GM19023 (cell line): ENCODE measurements at regions not wholly inside any gene's neighbourhood (a gene's known extent, or its start where the extent isn't known, plus 50 kb on each side); places are given as distances from the start of the nearest gene placed in this dataset.
"Not testable (repeated sequence)": the region's sequence is repeated elsewhere in the genome, so short reads cannot be mapped to it uniquely, and the experiment has no call there.

Source experiments
- ATAC-seq: cut with Tn5 transposase; IDR thresholded peaks from one replicate; pipeline ENCODE4 v1.9.1; 2021; ENCODE audit warnings: mild to moderate bottlenecking, moderate library complexity; ENCODE audit not compliant: unreplicated experiment

DNA sequence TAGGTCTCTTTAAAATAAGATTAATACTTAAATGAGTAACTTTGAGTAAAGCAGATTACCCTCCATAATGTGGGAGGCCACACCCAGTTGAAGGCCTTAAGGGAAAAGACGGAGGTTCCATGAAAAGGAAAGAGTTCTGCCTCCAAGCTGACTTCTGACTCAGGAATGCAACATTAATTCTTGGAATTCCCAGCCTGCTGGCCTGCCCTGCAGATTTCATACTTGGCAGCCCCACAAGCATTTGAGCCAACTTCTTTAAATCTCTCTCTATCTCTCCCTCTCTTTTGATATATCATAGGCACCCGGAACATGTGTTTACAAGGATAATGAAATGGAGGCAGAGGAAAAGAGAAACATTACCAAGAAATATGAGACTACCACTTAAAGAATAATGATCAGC is 902.3 kb upstream of the MIR17HG start:
- no peak for ATAC-seq

DNA sequence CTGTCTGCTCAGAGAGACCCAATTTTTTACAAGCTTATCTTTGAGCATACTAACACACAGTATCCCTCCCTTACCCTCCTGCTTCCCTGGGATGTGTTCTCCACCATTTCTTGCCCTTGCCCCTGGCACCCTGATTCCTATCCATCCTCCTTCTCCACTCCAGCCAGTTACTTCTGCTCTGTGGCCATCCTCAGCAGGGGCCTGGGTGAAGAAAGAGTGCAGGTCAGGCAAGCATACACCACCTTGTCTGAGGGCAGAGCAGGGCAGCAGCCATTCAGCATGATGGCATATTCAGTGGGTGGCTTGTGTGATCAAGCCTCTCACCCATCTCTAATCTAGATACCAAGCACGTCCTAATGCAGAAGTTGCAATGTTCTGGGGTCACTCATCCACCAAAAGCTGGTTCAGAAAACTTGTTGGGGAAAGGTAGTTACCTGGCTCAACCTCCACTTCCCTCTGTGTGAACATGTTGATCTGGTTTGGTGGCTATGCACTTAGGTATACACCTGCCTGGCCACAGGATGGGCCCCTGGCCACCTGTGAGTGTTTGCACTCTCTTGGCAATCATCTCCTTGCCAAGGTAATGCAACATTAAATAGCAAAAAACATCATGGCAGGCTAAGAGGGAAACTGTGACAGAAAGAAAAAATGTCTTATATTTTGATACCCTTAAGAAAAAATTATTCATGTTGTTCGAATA is 900.3 kb upstream of the MIR17HG start:
- ATAC-seq = no peak

DNA sequence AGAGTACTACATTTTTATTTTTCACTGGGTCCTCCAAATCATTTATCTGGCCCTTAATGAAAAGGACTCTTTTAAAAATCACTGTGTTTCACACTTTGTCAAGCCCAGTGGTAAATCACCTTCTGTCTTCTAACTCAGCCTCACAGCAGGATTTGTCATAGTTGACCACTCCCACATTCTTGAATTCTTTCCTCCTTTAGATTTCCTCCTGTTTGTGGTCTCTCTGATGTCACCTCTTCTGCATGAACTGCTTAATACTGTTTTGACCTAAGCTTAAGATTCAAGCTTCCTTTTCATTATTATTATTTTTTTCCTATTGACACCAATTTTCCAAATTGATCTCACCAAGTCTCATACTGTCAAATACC is 899.8 kb upstream of the MIR17HG start:
- ATAC-seq = no peak

DNA sequence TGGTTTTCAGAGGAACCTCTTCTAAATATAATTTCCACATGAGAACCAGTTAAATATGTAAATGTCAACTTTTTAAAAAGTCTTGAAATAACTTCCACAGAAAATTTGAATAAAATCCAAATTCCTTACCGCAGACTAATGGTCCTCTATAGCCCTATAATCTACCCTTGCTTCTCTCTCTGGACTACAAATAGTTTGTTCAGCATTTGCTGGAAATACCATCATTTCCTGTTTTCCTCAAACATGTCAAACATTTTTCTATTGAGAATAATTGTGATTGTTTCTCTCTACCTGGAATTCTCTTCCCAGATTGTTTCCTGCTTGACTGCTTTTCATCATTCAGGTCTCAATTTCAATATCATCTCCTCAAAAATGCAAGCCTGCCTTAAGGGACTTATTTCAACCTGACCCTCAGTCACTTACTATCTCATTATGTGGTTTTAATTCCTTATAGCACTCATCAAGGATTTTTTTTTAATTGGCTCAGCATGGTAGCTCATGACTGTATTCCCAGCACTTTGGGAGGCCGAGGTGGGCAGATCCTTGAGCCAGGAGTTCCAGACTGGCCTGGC is 898.9 kb upstream of the MIR17HG start:
- no peak for ATAC-seq

DNA sequence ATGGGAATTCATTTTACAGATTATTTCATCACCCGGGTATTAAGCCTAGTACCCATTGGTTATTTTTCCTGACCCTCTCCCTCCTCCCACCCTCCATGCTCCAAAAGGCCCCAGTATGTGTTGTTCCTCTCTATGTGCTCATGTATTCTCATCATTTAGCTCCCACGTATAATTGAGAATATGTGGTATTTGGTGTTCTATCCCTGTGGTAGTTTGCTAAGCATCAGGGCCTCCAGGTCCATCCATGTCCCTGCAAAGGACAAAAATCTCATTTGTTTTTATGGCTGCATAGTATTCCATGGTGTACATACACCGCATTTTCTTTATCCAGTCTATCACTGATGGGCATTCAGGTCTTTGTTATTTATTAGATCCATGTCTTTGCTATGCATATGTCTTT is 894.1 kb upstream of the MIR17HG start:
- ATAC-seq = no peak

DNA sequence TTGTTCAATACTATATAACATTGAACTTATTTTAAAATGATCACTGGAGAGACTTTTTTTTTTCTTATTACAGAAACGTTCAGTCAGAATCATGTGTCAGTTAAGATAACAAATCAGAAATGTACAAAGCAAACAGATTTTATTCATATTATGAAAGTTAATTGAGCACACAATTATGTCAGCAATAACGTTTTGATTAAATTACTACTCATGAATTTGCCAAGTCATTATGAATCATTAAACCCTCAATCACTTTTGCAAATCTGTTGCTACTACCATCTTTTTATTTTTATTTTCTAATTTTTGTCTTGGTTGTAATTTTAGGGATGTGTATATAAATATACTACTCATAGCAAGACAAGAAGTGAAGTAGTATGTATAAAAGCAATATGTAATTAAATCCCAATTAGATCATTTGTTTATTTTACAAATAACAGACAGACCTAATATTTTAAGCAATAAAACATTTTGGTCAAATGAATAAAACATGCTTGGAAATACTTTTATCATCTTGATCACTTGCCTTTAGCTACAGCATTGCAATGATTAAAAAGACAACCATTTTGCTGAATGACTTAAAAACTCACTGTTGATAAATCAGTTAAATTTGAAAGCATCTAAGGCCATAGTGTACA is 893.4 kb upstream of the MIR17HG start:
- ATAC-seq = no peak

DNA sequence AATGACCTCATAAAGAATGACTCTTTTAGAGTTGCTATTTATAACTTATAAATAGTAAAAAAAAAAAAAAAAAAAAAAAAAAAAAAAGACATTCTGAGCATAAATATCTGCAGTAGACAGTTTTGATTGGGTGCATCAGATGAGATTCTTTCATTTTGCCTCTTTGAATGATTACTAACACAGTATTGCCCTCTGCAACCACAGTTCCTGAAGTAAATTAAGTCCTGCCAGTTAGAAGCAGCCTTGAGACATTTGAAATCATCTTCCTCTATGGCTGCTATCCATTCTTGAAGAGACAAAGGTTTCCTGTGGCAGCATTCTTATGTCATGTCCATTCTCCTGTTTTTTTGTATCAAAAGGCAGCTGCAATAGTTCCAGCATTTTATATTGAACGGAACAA is 892.4 kb upstream of the MIR17HG start:
- ATAC-seq = no peak

DNA sequence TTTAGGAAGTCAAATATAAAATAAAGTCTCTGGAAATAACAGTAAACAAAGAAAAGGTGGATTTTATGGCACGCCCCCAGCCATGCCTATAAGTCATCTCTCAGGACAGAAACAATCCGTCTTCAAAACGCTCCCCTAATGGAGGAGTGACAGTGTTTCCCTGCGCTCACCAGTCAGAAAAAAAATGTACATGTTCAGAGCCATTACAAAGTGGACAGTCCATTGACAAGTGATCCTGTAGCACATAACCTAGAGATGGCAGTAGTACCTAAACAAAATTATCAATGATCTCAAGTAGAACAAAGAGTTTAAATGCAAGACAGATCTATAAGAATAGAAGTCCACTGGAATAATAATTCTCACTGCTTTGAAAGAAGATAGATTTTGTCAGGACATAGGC is 891.7 kb upstream of the MIR17HG start:
- ATAC-seq = no peak

DNA sequence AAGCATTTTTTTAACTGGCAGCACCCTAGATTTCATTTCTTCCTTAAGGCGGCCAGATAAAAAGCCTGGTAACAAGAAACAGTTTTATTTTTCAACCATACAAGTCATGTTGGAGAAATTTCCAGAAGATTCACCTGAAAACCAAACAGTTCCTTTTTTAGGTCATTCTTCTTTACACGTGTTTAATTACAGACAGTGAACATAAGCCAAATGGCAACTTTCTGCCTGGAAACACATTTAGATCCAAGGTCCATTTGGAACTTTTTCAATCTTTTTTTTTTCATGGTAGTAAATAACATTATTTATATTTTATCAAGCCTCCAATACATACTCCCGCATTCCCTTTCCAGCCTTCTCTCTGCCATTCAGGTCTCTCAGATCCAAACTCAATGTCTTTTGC is 886.1 kb upstream of the MIR17HG start:
- no peak for ATAC-seq

DNA sequence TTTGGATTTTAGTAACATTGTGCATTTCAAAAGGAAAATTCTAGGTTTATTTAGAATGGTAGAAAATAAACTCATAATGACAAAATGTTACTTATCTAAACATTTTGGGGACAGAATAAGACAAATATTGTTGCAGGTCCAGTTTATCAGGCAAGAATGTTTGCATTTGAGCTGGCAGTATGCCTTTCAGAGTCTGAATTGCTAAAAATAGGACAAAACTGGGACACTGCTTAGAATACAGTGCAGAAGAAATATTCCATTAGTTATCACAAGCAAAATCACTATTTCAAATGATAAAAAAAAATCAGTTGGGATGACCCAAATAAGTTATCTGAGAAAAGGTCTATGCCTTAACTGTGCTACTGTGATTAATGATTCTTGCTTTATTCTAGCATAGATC is 870.3 kb upstream of the MIR17HG start:
- ATAC-seq = no peak

DNA sequence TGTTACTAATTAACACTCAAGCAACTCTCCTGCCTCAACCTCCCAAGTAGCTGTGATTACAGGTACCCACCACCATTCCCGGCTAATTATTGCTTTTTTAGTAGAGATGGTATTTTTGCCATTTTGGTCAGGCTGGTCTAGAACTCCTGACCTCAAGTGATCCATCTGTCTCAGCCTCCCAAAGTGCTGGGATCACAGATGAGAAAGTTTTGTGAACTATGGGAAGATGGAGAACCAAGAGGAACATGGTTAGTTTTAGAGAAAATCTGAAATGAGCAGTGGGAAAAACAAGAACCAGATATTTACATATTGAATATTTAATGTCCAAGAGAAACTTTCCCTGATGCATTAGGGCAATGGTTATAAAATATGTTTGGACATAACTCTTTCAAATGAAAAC is 863.6 kb upstream of the MIR17HG start:
- no peak for ATAC-seq

DNA sequence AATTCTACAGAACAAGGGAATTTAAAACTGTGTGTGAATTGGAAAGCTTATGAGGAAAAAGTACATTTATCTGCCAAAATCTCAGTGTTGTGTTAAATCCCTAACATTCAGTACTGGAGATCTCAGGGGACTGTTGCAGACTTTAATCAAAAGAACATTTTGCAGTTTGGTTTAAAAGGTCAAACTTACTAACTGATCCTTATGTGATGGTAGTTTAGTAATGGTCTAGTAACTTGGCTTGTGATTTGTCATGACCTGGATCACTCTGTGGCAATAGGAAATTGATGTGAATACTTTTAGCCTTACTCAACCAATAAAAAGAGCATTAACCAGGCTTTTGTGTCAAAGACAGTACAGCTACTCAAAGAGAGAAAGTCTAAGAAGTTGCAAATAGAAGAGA is 862.1 kb upstream of the MIR17HG start:
- ATAC-seq = no peak

DNA sequence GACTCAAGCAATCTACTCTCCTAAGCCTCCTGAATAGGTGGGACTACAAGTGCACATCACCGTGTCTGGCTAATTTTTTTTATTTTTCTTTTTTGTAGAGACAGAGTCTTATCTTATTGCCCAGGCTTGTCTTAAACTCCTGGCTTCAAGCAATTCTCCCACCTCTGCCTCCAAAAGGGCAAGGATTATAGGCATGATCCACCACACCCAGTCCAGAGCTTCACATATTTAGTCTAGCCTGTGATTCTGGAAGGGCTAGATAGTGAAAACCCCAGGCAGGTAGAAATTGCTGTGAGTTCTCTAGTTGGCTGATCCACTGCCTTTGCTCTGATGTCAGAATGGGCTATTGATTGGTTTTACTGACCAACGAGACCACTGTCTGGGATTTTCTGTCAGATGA is 854.6 kb upstream of the MIR17HG start:
- no peak for ATAC-seq

DNA sequence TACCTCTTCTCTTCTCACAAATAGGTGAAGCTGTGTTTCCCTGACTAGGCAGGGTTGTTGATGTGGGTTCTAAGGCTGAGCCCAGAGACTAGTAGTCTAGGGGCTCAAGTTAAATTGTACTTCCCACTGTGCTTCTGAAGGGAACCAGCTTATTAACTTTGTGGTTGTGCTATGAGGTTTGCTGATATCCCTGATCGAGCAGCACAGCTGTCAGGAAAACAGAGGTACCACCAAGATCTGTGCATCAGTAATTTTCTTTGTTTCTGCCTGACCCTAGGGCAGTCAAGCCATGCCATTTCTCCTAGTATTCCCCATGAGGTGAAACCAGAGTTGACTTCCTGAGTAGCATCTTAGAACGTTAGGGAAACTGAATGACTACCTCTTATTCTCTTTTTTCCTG is 853.8 kb upstream of the MIR17HG start:
- no peak for ATAC-seq

DNA sequence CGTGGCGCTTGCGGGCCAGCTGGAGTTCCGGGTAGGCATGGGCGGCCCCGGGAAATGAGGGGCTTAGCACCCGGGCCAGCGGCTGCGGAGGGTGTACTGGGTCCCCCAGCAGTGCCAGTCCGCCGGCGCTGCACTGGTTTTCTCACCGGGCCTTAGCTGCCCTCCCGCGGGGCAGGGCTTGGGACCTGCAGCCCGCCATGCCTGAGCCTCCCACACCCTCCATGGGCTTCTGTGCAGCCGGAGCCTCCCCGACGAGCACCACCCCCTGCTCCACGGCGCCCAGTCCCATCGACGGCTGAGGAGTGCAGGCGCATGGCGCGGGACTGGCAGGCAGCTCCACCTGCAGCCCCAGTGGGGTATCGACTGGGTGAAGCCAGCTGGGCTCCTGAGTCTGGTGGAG is 852.6 kb upstream of the MIR17HG start:
- not testable (repeated sequence) for ATAC-seq

DNA sequence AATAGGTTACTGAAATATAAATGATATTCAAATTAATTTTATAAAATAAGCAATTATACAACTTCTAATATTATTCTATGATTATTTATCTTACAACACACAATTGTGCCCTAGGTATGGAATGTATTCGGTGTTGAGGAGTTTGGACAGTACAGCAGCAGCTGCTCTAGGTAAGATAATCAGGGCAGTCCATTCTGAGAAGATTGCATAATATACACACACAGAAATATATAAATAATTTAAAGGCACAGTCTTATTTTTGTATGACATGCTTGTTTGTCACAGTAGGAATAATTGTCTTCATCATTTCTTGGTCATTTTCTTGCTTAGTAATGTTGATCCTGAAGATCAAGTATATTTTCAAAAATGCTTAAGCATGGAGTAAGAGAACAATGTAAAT is 849.4 kb upstream of the MIR17HG start:
- ATAC-seq = no peak

DNA sequence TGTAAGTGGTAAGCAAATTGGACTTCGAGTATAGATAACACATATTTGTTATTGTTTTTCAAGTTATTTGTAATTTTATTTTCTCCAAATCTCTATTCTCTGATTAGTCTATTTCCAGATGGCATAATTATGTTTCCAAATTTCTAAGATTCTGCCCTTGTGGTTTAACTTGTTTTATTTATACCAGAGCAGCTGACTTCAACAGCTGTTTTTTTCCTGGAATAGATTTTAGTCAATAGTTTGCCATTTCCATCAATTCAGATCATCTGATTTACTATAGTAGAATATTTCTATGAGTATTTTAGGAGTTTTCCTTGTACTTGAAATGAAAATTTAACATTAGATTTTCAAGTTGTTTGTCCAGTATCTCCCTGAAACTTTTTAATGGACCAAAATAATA is 848.7 kb upstream of the MIR17HG start:
- no peak for ATAC-seq

DNA sequence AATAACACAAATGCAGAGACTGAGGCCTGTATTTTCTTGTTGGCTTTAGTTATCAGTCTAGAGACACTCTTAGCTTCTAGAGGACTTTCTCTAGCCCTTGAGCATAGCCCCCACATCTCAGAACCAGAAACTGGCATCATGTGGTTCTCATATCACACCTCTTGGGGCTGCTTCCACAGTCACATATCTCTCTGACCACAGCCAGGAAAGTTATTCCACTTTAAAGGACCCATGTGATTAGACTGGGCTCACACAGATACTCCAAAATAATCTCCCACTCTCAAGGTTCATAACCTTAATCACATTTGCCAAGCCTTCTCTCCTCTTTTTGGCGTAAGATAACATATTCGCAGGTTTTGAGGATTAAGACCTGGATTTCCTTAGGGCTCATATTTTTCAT is 846.9 kb upstream of the MIR17HG start:
- ATAC-seq = no peak

DNA sequence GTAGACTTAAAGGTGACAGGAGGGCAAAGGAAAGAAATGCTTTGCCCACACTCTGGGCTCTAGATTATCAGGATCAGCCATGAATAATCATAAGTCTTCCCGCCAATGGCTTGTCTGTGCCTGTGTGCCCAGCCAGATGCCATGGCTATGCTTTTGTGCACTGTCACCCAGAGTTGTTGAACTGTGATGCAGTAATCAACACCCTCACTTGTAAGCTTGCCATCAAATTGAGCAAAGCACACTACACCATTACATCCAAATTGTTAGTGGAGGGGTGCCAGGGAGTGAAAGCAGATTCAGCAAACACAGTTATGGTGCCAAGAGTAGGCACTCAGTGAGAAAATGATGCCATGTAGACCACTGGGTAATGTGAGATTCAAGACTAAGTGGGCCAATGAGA is 845.3 kb upstream of the MIR17HG start:
- no peak for ATAC-seq

DNA sequence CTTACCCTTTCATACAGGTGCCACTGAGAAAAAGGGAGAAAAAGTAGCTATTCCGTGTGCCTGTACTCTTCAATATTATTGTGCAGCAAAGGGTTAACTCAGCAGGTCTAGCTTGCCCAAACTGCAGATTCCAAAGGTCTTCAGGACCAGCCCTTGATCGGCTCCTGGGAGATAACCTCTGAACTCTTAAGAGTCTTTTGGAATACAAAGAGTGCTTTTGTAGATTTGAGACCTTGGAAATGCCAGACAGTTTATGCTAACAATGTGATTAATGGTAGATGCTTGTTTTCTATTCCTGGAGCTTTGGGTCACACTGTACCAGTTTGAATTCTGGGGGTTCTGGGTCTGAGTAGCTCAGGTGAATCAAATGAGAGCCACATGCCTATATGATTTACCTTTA is 844.7 kb upstream of the MIR17HG start:
- ATAC-seq = no peak

DNA sequence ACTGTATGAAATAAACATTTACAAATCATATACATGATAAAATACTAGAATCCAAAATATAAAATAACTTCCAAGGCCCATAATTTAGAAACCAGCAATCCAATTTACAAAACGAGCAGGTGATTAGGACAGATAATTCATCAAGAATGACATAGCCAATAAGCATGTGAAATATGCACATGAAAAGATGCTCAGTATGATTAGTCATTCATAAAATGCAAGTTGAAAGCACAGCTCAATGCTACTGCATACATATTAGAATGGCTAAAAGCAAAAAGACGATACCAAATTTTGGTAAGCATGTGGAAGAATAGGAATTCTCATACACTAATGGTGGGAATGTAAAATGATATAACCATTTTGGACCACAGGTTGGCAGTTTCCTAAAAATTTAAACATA is 837.2 kb upstream of the MIR17HG start:
- no peak for ATAC-seq

DNA sequence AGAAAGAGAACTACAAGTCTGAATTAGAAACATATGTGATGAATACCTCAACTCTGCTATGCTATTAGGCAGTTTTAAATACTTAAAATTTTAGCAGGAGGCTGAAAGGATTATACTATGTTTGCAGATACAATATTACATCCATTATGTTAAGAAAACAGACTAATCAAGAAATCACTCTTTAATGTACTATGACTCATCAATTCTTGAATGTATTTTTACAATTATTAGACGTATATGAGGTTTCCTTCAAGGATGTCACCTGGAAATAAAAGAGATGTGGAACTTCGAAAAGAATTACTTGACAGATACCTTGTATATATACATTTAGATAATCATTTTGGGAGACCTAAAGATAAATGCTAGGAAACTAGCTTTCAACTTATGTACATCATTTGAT is 835.6 kb upstream of the MIR17HG start:
- ATAC-seq = no peak

DNA sequence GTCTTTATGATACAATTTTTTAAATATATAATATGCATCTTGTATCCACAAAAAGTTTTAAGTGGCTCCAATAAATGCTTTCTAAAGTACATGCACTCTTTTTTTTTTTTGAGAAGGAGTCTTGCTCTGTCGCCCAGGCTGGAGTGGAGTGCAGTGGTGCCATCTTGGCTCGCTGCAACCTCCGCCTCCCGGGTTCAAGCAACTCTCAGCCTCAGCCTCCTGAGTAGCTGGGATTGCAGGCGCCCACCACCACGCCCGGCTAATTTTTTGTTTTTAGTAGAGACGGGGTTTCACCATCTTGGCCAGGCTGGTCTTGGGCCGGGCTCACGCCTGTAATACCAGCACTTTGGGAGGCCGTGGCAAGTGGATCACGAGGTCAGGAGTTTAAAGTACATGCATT is 832.8 kb upstream of the MIR17HG start:
- ATAC-seq = not testable (repeated sequence)
